ENCODE measurements at regions not wholly inside any gene's neighbourhood (a gene's known extent, or its start where the extent isn't known, plus 50 kb on each side); places are given as distances from the start of the nearest gene placed in this dataset.

- TF ChIP-seq CTCF (IDR thresholded peaks at IDR 0.05) (no peak), POLR2A (IDR thresholded peaks at IDR 0.05) (no peak)
Measured at GRCh38 chr11:21912285-21912684, 280.6 kb upstream of the ANO5 start.

Measured in sigmoid colon (tissue), 3 donors.